HL-60 (cell line): ENCODE measurements at regions not wholly inside any gene's neighbourhood (a gene's known extent, or its start where the extent isn't known, plus 50 kb on each side); places are given as distances from the start of the nearest gene placed in this dataset.

ENCODE experiments used
- POLR2AphosphoS5 ChIP-seq: IDR thresholded peaks from 2 replicates; pipeline ENCODE4 v1.6.1; 2012; ENCODE audit warnings: low read depth
- TF ChIP-seq, protein P1 (sequence below): IDR thresholded peaks from one replicate; pipeline ENCODE4 v1.5.1; 2011; ENCODE audit warnings: low read length, control low read depth, inconsistent platforms; ENCODE audit not compliant: insufficient read depth

DNA sequence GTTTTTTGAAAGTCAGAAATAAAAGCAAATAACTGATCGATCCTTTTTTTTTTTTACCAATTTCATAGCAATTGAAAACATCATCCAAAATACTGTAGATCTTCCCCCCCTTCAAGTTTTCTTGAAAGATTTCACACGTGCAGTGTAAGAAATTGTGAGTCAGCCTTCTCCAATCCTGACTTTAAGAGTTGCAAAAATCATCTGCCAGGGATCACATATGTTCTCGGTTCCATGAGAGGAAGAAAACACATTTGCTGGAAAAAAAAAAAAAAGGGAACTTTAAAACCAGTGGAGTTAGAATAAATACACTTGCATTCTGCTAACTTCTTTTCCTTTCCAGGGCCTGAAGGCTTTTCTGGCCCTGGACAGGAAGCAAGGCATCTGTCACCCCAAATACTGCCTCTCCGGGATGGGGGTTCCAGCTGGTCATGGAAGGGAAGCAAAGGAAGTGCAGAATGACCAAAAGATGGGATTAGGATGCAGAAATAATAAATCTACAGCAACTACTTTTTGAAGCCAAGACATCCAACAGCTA lies 198.4 kb upstream of the KIAA1217 start:
- TF ChIP-seq, protein P1, sequence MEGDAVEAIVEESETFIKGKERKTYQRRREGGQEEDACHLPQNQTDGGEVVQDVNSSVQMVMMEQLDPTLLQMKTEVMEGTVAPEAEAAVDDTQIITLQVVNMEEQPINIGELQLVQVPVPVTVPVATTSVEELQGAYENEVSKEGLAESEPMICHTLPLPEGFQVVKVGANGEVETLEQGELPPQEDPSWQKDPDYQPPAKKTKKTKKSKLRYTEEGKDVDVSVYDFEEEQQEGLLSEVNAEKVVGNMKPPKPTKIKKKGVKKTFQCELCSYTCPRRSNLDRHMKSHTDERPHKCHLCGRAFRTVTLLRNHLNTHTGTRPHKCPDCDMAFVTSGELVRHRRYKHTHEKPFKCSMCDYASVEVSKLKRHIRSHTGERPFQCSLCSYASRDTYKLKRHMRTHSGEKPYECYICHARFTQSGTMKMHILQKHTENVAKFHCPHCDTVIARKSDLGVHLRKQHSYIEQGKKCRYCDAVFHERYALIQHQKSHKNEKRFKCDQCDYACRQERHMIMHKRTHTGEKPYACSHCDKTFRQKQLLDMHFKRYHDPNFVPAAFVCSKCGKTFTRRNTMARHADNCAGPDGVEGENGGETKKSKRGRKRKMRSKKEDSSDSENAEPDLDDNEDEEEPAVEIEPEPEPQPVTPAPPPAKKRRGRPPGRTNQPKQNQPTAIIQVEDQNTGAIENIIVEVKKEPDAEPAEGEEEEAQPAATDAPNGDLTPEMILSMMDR: no peak
- no peak for TF ChIP-seq POLR2AphosphoS5
